HEK293T (cell line): ENCODE measurements at regions not wholly inside any gene's neighbourhood (a gene's known extent, or its start where the extent isn't known, plus 50 kb on each side); places are given as distances from the start of the nearest gene placed in this dataset.

ENCODE experiments used
- CTCF ChIA-PET: fragments of 350-600 bp; formaldehyde crosslinking; extraction: SDS; loops from one replicate; lab custom pipeline; 2021; ENCODE audit warnings: antibody characterized with exemption, inconsistent platforms; lab: Yijun Ruan, JAX
- POLR2A ChIA-PET: fragments of 350-600 bp; formaldehyde crosslinking; extraction: SDS; loops from one replicate; lab custom pipeline; 2020; ENCODE audit warnings: antibody characterized with exemption, inconsistent platforms; lab: Yijun Ruan, JAX
- DNase-seq: peaks from one replicate; pipeline ENCODE4 v3.0.0; 2012; ENCODE audit warnings: mixed read lengths; ENCODE audit errors: extremely low spot score
- ARNT ChIP-seq: fragments of 450-650 bp; IDR thresholded peaks from 2 replicates; pipeline ENCODE4 v1.6.1; 2017; ENCODE audit warnings: mild to moderate bottlenecking
- BHLHE40 ChIP-seq: fragments of 450-650 bp; IDR thresholded peaks from 2 replicates; pipeline ENCODE4 v1.6.1; 2016; ENCODE audit warnings: mild to moderate bottlenecking, moderate library complexity, borderline replicate concordance
- CTBP1 ChIP-seq: fragments of 450-650 bp; IDR thresholded peaks from 2 replicates; pipeline ENCODE4 v1.6.1; 2016; ENCODE audit warnings: borderline replicate concordance
- ELF4 ChIP-seq: fragments of 450-650 bp; IDR thresholded peaks from 2 replicates; pipeline ENCODE4 v1.6.1; 2017; ENCODE audit warnings: antibody characterized with exemption
- FOXA1 ChIP-seq: fragments of 450-650 bp; IDR thresholded peaks from 2 replicates; pipeline ENCODE4 v1.6.1; 2016; ENCODE audit warnings: mild to moderate bottlenecking
- FOXK2 ChIP-seq: fragments of 450-650 bp; IDR thresholded peaks from 2 replicates; pipeline ENCODE4 v1.6.1; 2016; ENCODE audit warnings: mild to moderate bottlenecking
- FOXM1 ChIP-seq: fragments of 450-650 bp; IDR thresholded peaks from 2 replicates; pipeline ENCODE4 v1.6.1; 2017; ENCODE audit warnings: mild to moderate bottlenecking, borderline replicate concordance
- HDGF ChIP-seq: fragments of 450-650 bp; IDR thresholded peaks from 2 replicates; pipeline ENCODE4 v1.6.1; 2017; ENCODE audit warnings: antibody characterized with exemption, borderline replicate concordance
- L3MBTL2 ChIP-seq: fragments of 450-650 bp; conservative IDR thresholded peaks from 2 replicates; pipeline ENCODE4 v1.6.1; 2016; ENCODE audit warnings: mild to moderate bottlenecking
- LEF1 ChIP-seq: fragments of 450-650 bp; IDR thresholded peaks from 2 replicates; pipeline ENCODE4 v1.6.1; 2017; ENCODE audit warnings: mild to moderate bottlenecking, borderline replicate concordance
- NFRKB ChIP-seq: fragments of 450-650 bp; IDR thresholded peaks from 2 replicates; pipeline ENCODE4 v1.6.1; 2016; ENCODE audit warnings: mild to moderate bottlenecking, moderate library complexity
- SP1 ChIP-seq: fragments of 450-650 bp; IDR thresholded peaks from 2 replicates; pipeline ENCODE4 v1.6.1; 2017
- SUZ12 ChIP-seq: fragments of 450-650 bp; IDR thresholded peaks from 2 replicates; pipeline ENCODE4 v1.6.1; 2016; ENCODE audit warnings: mild to moderate bottlenecking
- TARDBP ChIP-seq: fragments of 450-650 bp; IDR thresholded peaks from 2 replicates; pipeline ENCODE4 v1.6.1; 2016
- ZNF384 ChIP-seq: fragments of 450-650 bp; IDR thresholded peaks from 2 replicates; pipeline ENCODE4 v1.6.1; 2016
- TF ChIP-seq, protein P1 (sequence below): fragments of 450-650 bp; IDR thresholded peaks from 2 replicates; pipeline ENCODE4 v1.6.1; 2016

DNA sequence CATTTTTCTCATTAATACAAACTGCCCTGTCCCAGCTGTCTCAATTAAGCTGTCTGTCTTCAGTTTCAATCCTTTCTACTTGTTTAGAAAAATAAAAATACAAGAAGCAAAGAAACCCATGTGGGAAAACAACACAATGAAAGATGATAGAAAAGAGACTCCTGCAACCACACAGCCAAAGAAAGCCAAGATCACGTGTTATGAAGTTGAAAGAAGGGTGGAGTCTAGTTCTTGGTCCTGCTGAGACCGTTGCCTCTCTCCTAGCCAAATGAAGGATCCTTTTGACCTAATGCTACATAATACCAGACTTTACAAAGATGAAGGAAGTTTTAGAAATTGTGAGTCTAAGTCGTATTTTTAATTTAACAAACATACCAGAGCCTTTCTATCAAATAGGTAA, 218.8 kb upstream of the RRP15 start:
- TF ChIP-seq ZNF384 (no peak), ELF4 (no peak), HDGF (no peak), FOXA1 (no peak), L3MBTL2 (no peak), CTBP1 (no peak), FOXK2 (no peak), SUZ12 (no peak), LEF1 (no peak), ARNT (no peak), SP1 (no peak), NFRKB (no peak), BHLHE40 (no peak), FOXM1 (no peak), TARDBP (no peak)
- TF ChIP-seq, protein P1, sequence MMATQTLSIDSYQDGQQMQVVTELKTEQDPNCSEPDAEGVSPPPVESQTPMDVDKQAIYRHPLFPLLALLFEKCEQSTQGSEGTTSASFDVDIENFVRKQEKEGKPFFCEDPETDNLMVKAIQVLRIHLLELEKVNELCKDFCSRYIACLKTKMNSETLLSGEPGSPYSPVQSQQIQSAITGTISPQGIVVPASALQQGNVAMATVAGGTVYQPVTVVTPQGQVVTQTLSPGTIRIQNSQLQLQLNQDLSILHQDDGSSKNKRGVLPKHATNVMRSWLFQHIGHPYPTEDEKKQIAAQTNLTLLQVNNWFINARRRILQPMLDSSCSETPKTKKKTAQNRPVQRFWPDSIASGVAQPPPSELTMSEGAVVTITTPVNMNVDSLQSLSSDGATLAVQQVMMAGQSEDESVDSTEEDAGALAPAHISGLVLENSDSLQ: no peak
- DNase-seq: no peak
- ChIA-PET POLR2A (no interaction called here), CTCF (no interaction called here)

GRCh38 chr1:218068241-218068640, 216.9 kb upstream of the RRP15 start:
- ChIA-PET POLR2A (no interaction called here), CTCF (no interaction called here)
- no peak for DNase-seq
- TF ChIP-seq LEF1: no peak
- no peak for TF ChIP-seq FOXM1
- TF ChIP-seq, protein P1: no peak
- TF ChIP-seq TARDBP: no peak
- no peak for TF ChIP-seq SP1
- TF ChIP-seq NFRKB: no peak
- TF ChIP-seq SUZ12: no peak
- no peak for TF ChIP-seq L3MBTL2
- no peak for TF ChIP-seq FOXA1
- TF ChIP-seq BHLHE40: no peak
- no peak for TF ChIP-seq HDGF
- TF ChIP-seq FOXK2: no peak
- TF ChIP-seq ELF4: no peak
- TF ChIP-seq ZNF384: no peak
- TF ChIP-seq ARNT: no peak

DNA sequence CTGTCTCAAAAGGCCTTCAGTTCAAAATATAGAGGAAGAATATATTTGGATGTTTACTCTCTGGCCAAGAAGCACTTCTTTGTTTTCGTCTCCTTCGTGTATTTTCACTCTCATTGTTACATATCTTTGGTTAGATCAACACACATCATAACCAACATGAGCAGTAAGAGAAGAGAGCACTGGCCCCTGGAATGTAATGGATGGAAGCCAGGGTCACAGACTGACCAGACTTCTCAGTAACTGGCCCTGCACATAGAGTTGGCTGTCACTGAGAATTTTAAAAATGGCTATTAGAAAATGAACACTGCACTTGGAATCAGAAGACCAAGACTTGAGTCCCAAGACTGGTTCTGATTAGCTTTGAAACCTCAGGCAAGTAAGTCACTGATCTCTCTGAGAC, 215.9 kb upstream of the RRP15 start:
- CTCF ChIA-PET: no interaction called here
- POLR2A ChIA-PET: no interaction called here
- TF ChIP-seq FOXK2 (no peak), FOXA1 (no peak), LEF1 (no peak), TARDBP (no peak), SUZ12 (no peak), CTBP1 (no peak), HDGF (no peak), SP1 (no peak), ARNT (no peak), BHLHE40 (no peak), ELF4 (no peak), NFRKB (no peak)
- TF ChIP-seq, protein P1: no peak
- DNase-seq: no peak

DNA sequence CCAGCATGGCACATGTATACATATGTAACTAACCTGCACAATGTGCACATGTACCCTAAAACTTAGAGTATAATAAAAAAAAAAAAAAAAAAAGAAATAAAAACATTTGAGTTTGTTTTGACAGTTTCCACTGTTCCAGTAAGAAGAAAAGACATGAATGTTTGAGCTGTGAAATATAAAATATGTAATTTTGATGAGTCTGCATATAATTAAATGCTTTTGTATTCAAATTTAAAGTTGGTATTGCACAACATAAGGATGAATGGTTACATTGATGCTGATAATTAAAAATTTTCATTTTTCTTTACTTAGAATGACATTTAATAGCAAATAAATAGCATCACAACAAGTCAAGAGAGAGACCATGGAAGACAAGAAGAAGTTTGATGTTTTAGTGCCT, 212.0 kb upstream of the RRP15 start:
- ChIA-PET CTCF (no interaction called here), POLR2A (no interaction called here)
- TF ChIP-seq TARDBP (no peak), LEF1 (no peak), FOXA1 (no peak), ARNT (no peak), FOXM1 (no peak), HDGF (no peak), SUZ12 (no peak), SP1 (no peak), FOXK2 (no peak), CTBP1 (no peak), NFRKB (no peak), ELF4 (no peak), ZNF384 (no peak), L3MBTL2 (no peak), BHLHE40 (no peak)
- TF ChIP-seq, protein P1: no peak
- DNase-seq: no peak

- CTCF ChIA-PET: no interaction called here
- DNase-seq: no peak
- POLR2A ChIA-PET: no interaction called here
- TF ChIP-seq FOXM1 (no peak), FOXK2 (no peak), HDGF (no peak), NFRKB (no peak), LEF1 (no peak), BHLHE40 (no peak), FOXA1 (no peak), ELF4 (no peak), SP1 (no peak), CTBP1 (no peak), SUZ12 (no peak), ZNF384 (no peak), TARDBP (no peak), L3MBTL2 (no peak), ARNT (no peak)
- TF ChIP-seq, protein P1: no peak
Measured at GRCh38 chr1:218078916-218079315, 206.2 kb upstream of the RRP15 start.
